Suprapubic skin (tissue), 3 donors: ENCODE measurements at regions not wholly inside any gene's neighbourhood (a gene's known extent, or its start where the extent isn't known, plus 50 kb on each side); places are given as distances from the start of the nearest gene placed in this dataset.

ENCODE experiments used
- CTCF ChIP-seq, 2 donors: fragments of 200-600 bp in 1 of 2; fragments of 450-650 bp in 1 of 2; sonication (generic) in 1 of 2; IDR thresholded peaks; one replicate each; pipeline ENCODE4 v1.5.1; 2016 to 2019; ENCODE audit warnings: antibody characterized with exemption in 2 of 2, mild to moderate bottlenecking in 1 of 2, moderate library complexity in 1 of 2
- POLR2AphosphoS5 ChIP-seq, 3 donors: sonication (generic); formaldehyde crosslinking; IDR thresholded peaks; one replicate each; pipeline ENCODE4 v1.6.1; 2017; ENCODE audit warnings: antibody characterized with exemption in 3 of 3

- TF ChIP-seq CTCF (IDR thresholded peaks at IDR 0.05) (no peak), POLR2AphosphoS5 (IDR thresholded peaks at IDR 0.05) (no peak)
Observed at GRCh38 chr3:23072693-23073092, 130.4 kb upstream of the UBE2E2 start.
